ENCODE measurements at regions not wholly inside any gene's neighbourhood (a gene's known extent, or its start where the extent isn't known, plus 50 kb on each side); places are given as distances from the start of the nearest gene placed in this dataset.

DNA sequence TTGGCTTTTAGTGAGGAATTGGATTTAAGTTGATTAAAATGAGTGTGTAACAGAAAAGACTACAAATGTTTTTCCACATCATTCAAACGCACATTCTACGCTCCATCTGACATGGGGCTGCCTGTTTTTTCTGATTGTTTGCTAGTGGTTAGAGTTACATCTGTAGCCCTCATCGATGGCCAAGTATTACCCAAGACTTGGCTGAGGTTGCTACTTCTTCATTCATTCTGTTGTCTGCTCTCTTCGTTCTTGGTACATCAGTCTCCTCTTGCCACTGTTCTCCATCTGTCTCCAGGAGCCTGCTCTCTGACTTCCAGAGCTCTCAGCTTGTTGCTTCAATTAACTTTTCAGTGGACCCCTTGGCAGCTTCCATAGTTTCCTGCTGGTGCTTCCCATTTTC, 1844.6 kb upstream of the TENM3 start:
- no peak for DNase-seq (ENCODE audit: low spot score)

GRCh38 chr4:180407275-180407885, 1835.8 kb upstream of the TENM3 start:
- DNase-seq (ENCODE audit: low spot score): no peak

DNA sequence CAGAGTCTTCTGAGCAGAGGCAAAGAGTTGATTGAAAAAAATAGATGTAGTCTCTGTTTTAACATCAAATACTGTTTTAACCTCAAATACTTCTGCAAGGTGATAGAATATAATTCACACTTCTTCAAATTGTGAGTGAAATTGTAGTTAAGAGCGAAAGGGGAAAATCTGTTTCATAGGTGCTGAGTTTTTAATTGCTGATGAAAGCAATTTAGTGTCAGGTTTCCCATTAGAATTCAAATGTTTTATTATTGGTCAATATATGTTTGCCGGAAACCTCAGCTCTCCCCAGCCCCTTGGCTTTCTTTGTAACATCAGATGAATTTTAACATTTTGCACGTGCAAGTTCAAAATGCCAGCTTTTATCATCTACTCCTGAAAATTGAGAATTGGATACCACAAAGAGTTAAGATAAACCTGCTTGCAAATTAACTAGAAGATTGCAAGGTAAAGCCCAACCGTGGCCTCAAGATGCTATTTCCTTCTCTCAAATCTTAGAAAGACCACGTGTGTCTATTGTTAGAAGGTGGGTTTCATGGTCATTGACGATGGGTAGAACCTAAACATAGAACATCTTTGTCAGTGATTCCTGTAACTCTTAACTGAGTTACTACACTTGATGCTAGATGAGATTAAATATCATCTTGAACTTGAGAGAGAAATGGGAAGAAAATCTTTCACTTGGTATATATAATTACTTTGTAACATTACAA, 1824.2 kb upstream of the TENM3 start:
- DNase-seq (ENCODE audit: low spot score): no peak

- DNase-seq (ENCODE audit: low spot score): no peak
Observed at GRCh38 chr4:180422989-180423711, 1820.1 kb upstream of the TENM3 start.

DNA sequence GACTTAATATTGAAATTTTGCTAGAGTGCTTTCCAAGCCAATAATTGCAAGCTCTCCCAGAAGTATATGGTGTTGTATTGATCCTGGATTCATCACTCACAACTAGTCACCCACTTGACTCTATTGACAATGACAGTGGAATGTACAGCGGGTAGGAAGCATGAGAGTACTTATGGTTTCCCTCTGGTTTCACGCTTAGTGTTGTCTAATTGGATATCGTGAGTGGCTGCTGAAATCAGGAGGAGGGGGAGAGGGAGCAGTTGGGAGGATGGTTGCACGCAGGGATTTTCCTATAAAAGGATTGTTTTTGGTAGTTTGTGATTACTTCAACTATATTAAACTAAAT, 1819.5 kb upstream of the TENM3 start:
- no peak for DNase-seq (ENCODE audit: low spot score)

DNA sequence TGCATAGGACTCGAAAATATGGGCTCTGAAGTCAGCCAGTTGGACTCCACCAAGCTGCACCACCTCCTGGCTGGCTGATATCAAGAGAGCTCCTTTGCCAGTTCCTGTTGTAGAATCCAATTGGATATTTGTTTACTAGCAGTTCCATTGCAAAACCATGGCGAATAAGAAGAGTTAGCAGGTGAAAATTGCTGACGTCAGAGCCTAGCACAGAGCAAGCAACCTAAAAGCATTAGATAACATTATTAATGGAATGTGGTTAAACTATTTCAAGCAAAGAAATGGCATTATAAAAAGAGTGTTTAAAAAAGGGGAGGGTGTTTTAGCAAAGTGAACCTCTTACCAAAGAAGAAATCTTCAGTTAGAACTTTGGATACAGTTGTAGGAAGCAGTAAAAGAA, 1816.3 kb upstream of the TENM3 start:
- no peak for DNase-seq (ENCODE audit: low spot score)

DNA sequence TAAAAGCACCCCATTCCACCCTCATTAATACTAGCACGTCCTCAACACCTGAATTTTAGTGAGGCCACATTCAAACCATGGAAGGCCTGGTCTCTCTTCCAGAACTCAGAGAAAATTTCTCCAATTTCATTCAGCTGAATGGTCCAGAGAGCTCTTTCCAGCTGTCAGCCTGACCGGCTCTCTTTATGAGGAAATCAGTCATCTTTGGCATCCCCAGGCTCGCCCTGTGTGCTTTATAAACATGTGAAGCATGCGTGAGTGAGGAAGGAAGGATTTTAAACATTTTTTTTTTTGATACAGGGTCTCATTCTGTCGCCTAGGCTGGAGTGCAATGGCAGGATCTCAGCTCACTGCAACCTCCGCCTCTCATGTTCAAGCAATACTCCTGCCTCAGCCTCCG, 1812.9 kb upstream of the TENM3 start:
- DNase-seq (ENCODE audit: low spot score): no peak

- DNase-seq (ENCODE audit: low spot score): no peak
Observed at GRCh38 chr4:180434131-180434895, 1808.9 kb upstream of the TENM3 start.

DNA sequence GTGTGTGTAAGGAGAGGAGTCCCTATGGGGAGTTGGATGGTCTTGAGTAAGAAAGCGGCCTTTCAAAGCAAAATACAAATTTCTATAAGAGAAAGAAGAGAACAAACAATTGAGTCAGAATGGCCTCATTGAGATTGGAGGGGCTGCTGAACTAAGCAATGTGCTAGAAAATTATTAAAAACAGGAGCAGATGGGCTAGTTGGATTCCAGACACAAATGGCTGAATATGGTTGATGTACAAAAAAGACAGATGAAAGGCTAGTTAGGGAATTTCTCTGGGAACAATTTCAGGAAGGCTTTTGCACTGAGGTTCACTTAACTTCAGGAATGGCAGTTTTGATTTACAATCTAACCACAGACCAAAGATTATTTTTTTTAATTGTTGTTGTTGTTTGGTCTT, 1806.8 kb upstream of the TENM3 start:
- no peak for DNase-seq (ENCODE audit: low spot score)

GRCh38 chr4:180437601-180438000, 1805.6 kb upstream of the TENM3 start:
- no peak for DNase-seq (ENCODE audit: low spot score)

DNA sequence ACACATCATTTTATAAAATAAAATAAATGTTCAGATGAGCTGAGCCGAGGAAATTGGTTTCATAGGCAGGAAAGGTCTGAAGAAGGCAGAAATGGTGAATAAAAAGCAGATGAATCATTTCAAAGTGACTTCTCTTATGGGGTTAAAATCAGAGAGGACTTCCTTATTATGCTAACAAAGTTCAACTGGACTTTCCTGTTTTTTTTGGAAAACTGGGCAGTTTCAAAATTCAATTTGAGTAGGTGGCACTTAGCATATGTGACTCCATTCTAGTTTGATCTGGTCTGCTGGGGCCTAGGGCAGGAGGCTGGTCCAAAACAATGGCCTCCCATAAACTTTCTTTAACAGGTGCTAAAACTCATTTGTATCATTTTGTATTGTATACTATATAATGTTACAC, 1794.9 kb upstream of the TENM3 start:
- DNase-seq (ENCODE audit: low spot score): no peak

GRCh38 chr4:180449395-180449956, 1793.7 kb upstream of the TENM3 start:
- no peak for DNase-seq (ENCODE audit: low spot score)

DNA sequence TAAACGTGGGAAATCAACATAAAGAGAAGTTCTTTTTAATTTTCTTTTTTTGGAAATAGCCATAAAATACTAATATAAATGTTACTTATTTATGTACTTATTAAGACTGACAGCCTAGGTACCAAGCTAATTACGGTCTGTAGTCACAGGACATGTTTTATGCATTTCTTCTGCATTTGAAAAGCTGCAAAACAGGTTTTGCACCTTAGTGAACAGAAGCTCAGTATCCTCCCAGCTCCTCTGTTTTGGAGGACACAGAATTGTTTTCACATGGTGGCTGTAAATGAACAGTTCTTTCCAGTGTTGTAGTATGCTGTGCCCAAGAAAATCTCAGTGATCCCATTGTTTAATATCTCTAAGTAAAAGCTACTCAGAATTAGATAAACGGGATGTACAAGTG, 1788.0 kb upstream of the TENM3 start:
- no peak for DNase-seq (ENCODE audit: low spot score)

GRCh38 chr4:180456928-180457327, 1786.3 kb upstream of the TENM3 start:
- DNase-seq (ENCODE audit: low spot score): no peak

DNA sequence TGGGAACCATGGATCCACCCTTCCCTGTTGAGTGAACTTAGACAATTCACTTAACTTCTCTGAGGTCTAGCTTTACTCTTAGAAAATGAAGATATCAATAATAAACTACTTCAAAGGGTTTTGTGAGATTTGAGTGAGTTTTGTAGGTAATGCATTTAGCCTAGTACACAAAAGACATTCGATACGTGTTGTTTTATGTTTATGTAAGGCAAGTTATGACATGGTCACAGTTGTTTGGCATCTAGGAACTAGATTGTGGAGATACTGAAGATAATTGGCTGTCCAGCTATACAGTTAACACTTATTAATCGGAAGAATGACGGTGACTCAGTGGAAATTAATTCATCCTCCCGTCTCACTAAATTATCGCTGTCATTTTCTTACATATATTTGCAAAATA, 1781.1 kb upstream of the TENM3 start:
- no peak for DNase-seq (ENCODE audit: low spot score)

GRCh38 chr4:180465364-180465763, 1777.8 kb upstream of the TENM3 start:
- no peak for DNase-seq (ENCODE audit: low spot score)

DNA sequence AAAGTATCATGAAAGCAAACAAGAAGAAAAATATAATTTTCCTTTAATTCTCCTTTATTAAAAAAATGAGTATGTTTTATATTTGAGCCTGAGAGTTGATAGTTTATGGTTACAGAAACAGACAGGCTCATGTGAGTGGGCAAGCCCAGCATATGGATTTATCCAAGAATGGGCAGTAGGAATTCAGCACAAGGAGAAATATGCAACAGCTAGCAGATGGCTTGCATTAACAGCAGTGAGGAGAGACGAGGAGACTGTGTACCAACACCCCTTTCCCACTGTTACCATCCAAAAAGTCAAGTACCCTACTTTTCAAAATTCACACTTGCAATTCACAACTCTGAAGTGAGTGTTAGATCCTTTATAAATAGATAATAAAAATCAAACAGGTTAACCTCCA, 1760.2 kb upstream of the TENM3 start:
- no peak for DNase-seq (ENCODE audit: low spot score)

GRCh38 chr4:180485407-180485806, 1757.8 kb upstream of the TENM3 start:
- no peak for DNase-seq (ENCODE audit: low spot score)

DNA sequence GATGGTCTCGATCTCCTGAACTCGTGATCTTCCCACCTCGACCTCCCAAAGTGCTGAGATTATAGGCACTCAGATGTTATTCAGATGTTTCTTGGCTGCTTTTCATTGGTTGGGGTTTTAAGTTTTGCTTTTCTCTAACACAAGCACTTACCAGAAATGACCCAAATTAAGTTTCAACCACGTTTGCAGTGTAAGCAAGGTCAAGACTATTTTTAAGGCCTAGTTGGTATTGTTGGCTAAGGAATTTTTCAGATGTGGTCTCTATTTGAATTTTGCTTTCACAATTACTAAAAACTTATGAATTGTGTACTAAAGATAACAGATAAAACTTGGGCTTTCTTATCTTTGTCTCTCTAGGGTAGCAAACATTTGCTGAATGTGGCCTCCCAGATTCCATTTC, 1756.9 kb upstream of the TENM3 start:
- no peak for DNase-seq (ENCODE audit: low spot score)

DNA sequence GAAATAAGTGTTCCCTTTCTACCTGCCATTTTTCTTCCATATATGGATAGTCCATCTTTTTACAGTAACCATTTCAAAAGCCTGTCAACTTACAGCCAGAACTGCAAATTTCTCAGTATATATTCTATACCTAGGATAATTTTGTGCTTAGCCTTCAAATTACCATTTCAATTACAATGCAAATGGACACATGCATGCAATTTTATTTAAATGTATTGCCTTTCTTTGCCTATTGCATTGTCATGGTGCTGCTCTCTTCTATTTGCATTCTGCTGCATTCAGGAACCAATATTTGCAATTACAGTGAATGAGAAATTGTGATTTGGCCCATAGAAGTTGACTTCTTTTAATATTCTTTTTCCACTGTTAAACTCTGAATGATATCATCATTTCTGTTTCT, 1753.4 kb upstream of the TENM3 start:
- no peak for DNase-seq (ENCODE audit: low spot score)

- DNase-seq (ENCODE audit: low spot score): no peak
Observed at GRCh38 chr4:180491210-180491609, 1752.0 kb upstream of the TENM3 start.

- DNase-seq (ENCODE audit: low spot score): no peak
Observed at GRCh38 chr4:180493299-180493698, 1749.9 kb upstream of the TENM3 start.

DNA sequence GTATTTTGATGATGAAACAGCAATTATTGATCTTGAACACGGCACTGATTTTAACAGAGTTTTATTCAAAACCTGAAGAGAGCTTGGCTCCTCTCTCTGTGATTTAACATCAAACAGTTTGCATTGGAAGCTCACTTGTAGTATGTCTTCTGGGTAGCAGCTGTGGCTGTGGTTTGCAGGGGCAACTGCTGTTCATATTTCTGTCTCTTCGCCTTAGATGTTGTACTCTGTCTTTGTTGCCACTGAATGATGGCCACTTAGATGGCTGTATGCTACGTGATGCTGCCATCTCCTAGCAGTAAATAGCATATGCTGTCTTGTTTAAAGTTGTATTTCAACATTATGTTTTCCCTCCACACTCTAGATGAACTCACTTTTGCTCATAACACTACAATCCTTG, 1743.0 kb upstream of the TENM3 start:
- DNase-seq (ENCODE audit: low spot score): no peak
